Nucleus accumbens (tissue), 56 donors: ENCODE measurements at regions not wholly inside any gene's neighbourhood (a gene's known extent, or its start where the extent isn't known, plus 50 kb on each side); places are given as distances from the start of the nearest gene placed in this dataset.

ENCODE experiments used
- DNase-seq, 56 donors: peaks; one replicate each; lab custom pipeline; 2025; lab: John Stamatoyannopoulos, UW

- DNase-seq: no peak
Measured at GRCh38 chr11:8340296-8340695, 76.6 kb upstream of the LMO1 start.

- no peak for DNase-seq
Measured at GRCh38 chr11:8339592-8340022, 75.9 kb upstream of the LMO1 start.

- DNase-seq: peak in 25 of 56 donors; percentile 2 to 59 (median 19)
Measured at GRCh38 chr11:8338138-8338537, 74.5 kb upstream of the LMO1 start.

GRCh38 chr11:8337130-8337795, 73.6 kb upstream of the LMO1 start:
- no peak for DNase-seq

GRCh38 chr11:8336356-8337129, 72.9 kb upstream of the LMO1 start:
- no peak for DNase-seq

GRCh38 chr11:8335683-8336082, 72.0 kb upstream of the LMO1 start:
- no peak for DNase-seq

GRCh38 chr11:8335186-8335585, 71.5 kb upstream of the LMO1 start:
- no peak for DNase-seq

GRCh38 chr11:8333811-8334401, 70.2 kb upstream of the LMO1 start:
- DNase-seq: peak in 1 of 56 donors; percentile 4

GRCh38 chr11:8333376-8333775, 69.7 kb upstream of the LMO1 start:
- DNase-seq: no peak

GRCh38 chr11:8332891-8333290, 69.2 kb upstream of the LMO1 start:
- DNase-seq: no peak

GRCh38 chr11:8332196-8332595, 68.5 kb upstream of the LMO1 start:
- DNase-seq: peak in 2 of 56 donors; percentile 4 to 6

GRCh38 chr11:8331767-8332166, 68.1 kb upstream of the LMO1 start:
- no peak for DNase-seq

- no peak for DNase-seq
Measured at GRCh38 chr11:8330896-8331295, 67.2 kb upstream of the LMO1 start.

GRCh38 chr11:8330404-8330803, 66.7 kb upstream of the LMO1 start:
- no peak for DNase-seq

- no peak for DNase-seq
Measured at GRCh38 chr11:8329847-8330361, 66.2 kb upstream of the LMO1 start.

GRCh38 chr11:8329336-8329735, 65.7 kb upstream of the LMO1 start:
- no peak for DNase-seq

- DNase-seq: peak in 47 of 56 donors; percentile 12 to 83 (median 45)
Measured at GRCh38 chr11:8328848-8329330, 65.2 kb upstream of the LMO1 start.

- no peak for DNase-seq
Measured at GRCh38 chr11:8328231-8328794, 64.6 kb upstream of the LMO1 start.

- no peak for DNase-seq
Measured at GRCh38 chr11:8327761-8328192, 64.1 kb upstream of the LMO1 start.

GRCh38 chr11:8326337-8326736, 62.7 kb upstream of the LMO1 start:
- no peak for DNase-seq
